ENCODE measurements at regions not wholly inside any gene's neighbourhood (a gene's known extent, or its start where the extent isn't known, plus 50 kb on each side); places are given as distances from the start of the nearest gene placed in this dataset.

GRCh38 chr3:127469760-127470159 lies 120.8 kb downstream of the TPRA1 start:
- TF ChIP-seq CTCF (IDR thresholded peaks at IDR 0.05) (no peak), POLR2A (IDR thresholded peaks at IDR 0.05) (no peak)
